OCI-LY7 (cell line): ENCODE measurements at regions not wholly inside any gene's neighbourhood (a gene's known extent, or its start where the extent isn't known, plus 50 kb on each side); places are given as distances from the start of the nearest gene placed in this dataset.
A peak's percentile ranks its signal among the peaks of the same experiment; 100 is the strongest.

Experiments used
- BruUV-seq: library from RNA; stranded (reverse); fragments of 400-500 nt; replicated peaks from 2 replicates; lab custom pipeline; 2021; lab: Mats Ljungman, UMichigan
- CTCF ChIA-PET: fragments of 300-600 bp; sonication (Branson Sonifier 250); formaldehyde crosslinking; loops from one replicate; lab custom pipeline; 2022; ENCODE audit warnings: antibody characterized with exemption; ENCODE audit not compliant: unreplicated experiment; lab: Charles Lee
- POLR2A ChIA-PET: fragments of 300-600 bp; sonication (Branson Sonifier 250); formaldehyde crosslinking; loops from one replicate; lab custom pipeline; 2022; ENCODE audit warnings: antibody characterized with exemption; lab: Charles Lee
- DNase-seq: peaks from one replicate; pipeline ENCODE4 v3.0.0-alpha.2; 2015; ENCODE audit warnings: low spot score
- H2AFZ ChIP-seq: fragments of 200-600 bp; sonication (generic), shearing (Covaris generic); 2 replicates; pipeline ENCODE4 v1.6.1; 2014; ENCODE audit warnings: mild to moderate bottlenecking, antibody characterized with exemption, low read length, moderate library complexity
- H3K27ac ChIP-seq: fragments of 200-600 bp; sonication (generic); 2 replicates; pipeline ENCODE4 v1.5.1; 2014; ENCODE audit warnings: mixed run types, low read depth, mild to moderate bottlenecking, moderate library complexity, low read length, inconsistent platforms; ENCODE audit not compliant: poor library complexity, severe bottlenecking
- H3K36me3 ChIP-seq: fragments of 200-600 bp; sonication (generic); 2 replicates; pipeline ENCODE4 v1.6.1; 2014; ENCODE audit warnings: mild to moderate bottlenecking, antibody characterized with exemption, low read length, moderate library complexity, mixed read lengths; ENCODE audit not compliant: insufficient read depth
- H3K4me1 ChIP-seq: fragments of 200-600 bp; sonication (generic); 2 replicates; pipeline ENCODE4 v1.5.1; 2014; ENCODE audit warnings: mild to moderate bottlenecking, low read length; ENCODE audit not compliant: insufficient read depth, poor library complexity, severe bottlenecking
- H3K4me2 ChIP-seq: fragments of 200-600 bp; sonication (generic); 2 replicates; pipeline ENCODE4 v1.6.1; 2014; ENCODE audit warnings: mild to moderate bottlenecking, low read length
- H3K4me3 ChIP-seq: fragments of 200-600 bp; sonication (generic); 2 replicates; pipeline ENCODE4 v1.5.1; 2014; ENCODE audit warnings: mild to moderate bottlenecking, low read depth, low read length; ENCODE audit not compliant: poor library complexity, severe bottlenecking
- H3K79me2 ChIP-seq: fragments of 200-600 bp; sonication (generic); 2 replicates; pipeline ENCODE4 v1.6.1; 2016; ENCODE audit warnings: low read depth, mild to moderate bottlenecking, low read length, moderate library complexity, mixed read lengths; ENCODE audit not compliant: insufficient read depth
- H3K9me2 ChIP-seq: fragments of 200-600 bp; sonication (generic); 2 replicates; pipeline ENCODE4 v1.6.1; 2016; ENCODE audit warnings: mild to moderate bottlenecking, low read length, mixed read lengths; ENCODE audit not compliant: insufficient read depth
- H3K9me3 ChIP-seq: fragments of 200-600 bp; sonication (generic); 2 replicates; pipeline ENCODE4 v1.6.1; 2014; ENCODE audit warnings: mild to moderate bottlenecking, mixed run types, low read length, mixed read lengths
- H4K20me1 ChIP-seq: fragments of 200-600 bp; sonication (generic); 2 replicates; pipeline ENCODE4 v1.6.1; 2014; ENCODE audit warnings: mild to moderate bottlenecking, antibody characterized with exemption, low read length, moderate library complexity, mixed read lengths; ENCODE audit not compliant: insufficient read depth
- CTCF ChIP-seq: fragments of 200-600 bp; sonication (generic); conservative IDR thresholded peaks from 2 replicates; pipeline ENCODE4 v1.5.1; 2014; ENCODE audit warnings: mild to moderate bottlenecking, antibody characterized with exemption, low read length, moderate library complexity, mixed read lengths
- EZH2phosphoT487 ChIP-seq: fragments of 200-600 bp; sonication (generic); IDR thresholded peaks from 2 replicates; pipeline ENCODE4 v1.6.1; 2018; ENCODE audit warnings: low read depth, borderline replicate concordance, mild to moderate bottlenecking, mixed run types, antibody characterized with exemption, low read length, moderate library complexity, mixed read lengths
- intact Hi-C: fragments of 100-400 bp; cut with micrococcal nuclease; formaldehyde crosslinking; loops from one replicate; pipeline ENCODE4 v1.10.0; 2022; ENCODE audit not compliant: unreplicated experiment

GRCh38 chr1:157364612-157365011 lies 187.7 kb downstream of the FCRL5 start:
- TF ChIP-seq EZH2phosphoT487 (no peak), CTCF (no peak)
- no peaks in the 10 kb centered on the region for H3K36me3 ChIP-seq
- H3K4me1 ChIP-seq: no peaks in the 10 kb centered on the region
- no peak overlapping the region for H2AFZ ChIP-seq
- no peak overlapping the region for H3K4me2 ChIP-seq
- ChIA-PET CTCF (no interaction called here), POLR2A (no interaction called here)
- no peaks in the 10 kb centered on the region for H3K9me3 ChIP-seq
- no peaks in the 10 kb centered on the region for H4K20me1 ChIP-seq
- no peaks in the 10 kb centered on the region for H3K79me2 ChIP-seq
- intact Hi-C loops: loop anchor here (10.0 kb wide), 1 partner anchor 170 kb away; no protein-coding TSS in a partner anchor
- no peak overlapping the region for H3K4me3 ChIP-seq
- no peak overlapping the region for H3K27ac ChIP-seq
- BruUV-seq: no TSS peak
- no peak for DNase-seq
- H3K9me2 ChIP-seq: no peaks in the 10 kb centered on the region

DNA sequence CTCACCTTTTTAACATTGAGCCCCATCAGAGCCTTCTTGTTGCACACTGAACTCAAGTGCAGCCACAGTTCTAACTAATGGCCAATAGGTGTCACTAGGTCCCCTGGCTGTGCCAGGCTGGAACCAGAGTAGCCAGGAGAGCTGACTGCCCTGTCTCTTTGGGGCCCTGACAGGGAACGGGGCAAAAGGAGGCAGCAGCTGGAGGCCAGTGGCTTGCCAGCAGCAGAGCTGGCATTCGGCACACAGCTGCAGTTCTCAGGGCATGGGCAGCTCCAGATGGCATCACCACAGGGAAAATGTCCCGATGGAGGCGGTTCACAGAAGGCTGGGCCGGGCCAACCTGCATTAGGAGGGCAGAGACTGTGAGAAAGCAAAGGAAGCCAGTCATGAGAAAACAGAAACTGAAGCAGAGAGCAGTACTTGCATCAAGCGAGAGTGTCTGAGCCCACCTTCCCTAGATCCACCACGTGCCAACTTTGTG lies 188.6 kb downstream of the FCRL5 start:
- no peaks in the 10 kb centered on the region for H3K9me3 ChIP-seq
- H3K36me3 ChIP-seq: no peaks in the 10 kb centered on the region
- H4K20me1 ChIP-seq: no peaks in the 10 kb centered on the region
- no peak overlapping the region for H3K27ac ChIP-seq
- intact Hi-C loops: loop anchor here (10.0 kb wide), 1 partner anchor 169 kb away; no protein-coding TSS in a partner anchor
- no peak overlapping the region for H2AFZ ChIP-seq
- TF ChIP-seq CTCF: peak; percentile 78
- TF ChIP-seq EZH2phosphoT487: no peak
- no peak overlapping the region for H3K4me2 ChIP-seq
- CTCF ChIA-PET: no interaction called here
- POLR2A ChIA-PET: no interaction called here
- no TSS peak for BruUV-seq
- DNase-seq: peak; percentile 54
- no peaks in the 10 kb centered on the region for H3K79me2 ChIP-seq
- H3K9me2 ChIP-seq: no peaks in the 10 kb centered on the region
- H3K4me1 ChIP-seq: no peaks in the 10 kb centered on the region
- no peak overlapping the region for H3K4me3 ChIP-seq

DNA sequence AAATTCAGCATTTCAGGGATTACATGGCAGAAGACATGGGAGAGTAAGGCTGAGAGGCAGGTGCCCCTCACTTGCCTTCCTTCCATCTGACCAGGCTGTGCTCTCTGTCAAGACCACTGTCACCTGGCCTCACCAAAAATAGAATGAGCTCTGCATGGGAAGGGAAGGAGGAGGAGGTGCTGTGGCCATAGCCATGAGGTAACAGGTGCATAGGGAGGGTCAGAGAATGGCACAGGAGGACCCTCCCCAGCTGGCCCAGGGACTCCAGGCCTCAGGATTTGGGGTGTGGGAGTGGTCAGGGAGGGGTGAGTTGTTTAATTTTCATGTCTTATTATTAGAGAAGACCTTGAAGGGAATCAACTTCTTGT lies 192.3 kb downstream of the FCRL5 start:
- H3K79me2 ChIP-seq: no peaks in the 10 kb centered on the region
- CTCF ChIA-PET: no interaction called here
- H3K4me2 ChIP-seq: no peak overlapping the region
- H3K4me3 ChIP-seq: no peak overlapping the region
- POLR2A ChIA-PET: no interaction called here
- no peak for DNase-seq
- H2AFZ ChIP-seq: no peak overlapping the region
- TF ChIP-seq CTCF (no peak), EZH2phosphoT487 (no peak)
- no peaks in the 10 kb centered on the region for H4K20me1 ChIP-seq
- intact Hi-C loops: loop anchor here (10.0 kb wide), 1 partner anchor 165 kb away; no protein-coding TSS in a partner anchor
- no peak overlapping the region for H3K27ac ChIP-seq
- no peaks in the 10 kb centered on the region for H3K9me2 ChIP-seq
- H3K4me1 ChIP-seq: no peaks in the 10 kb centered on the region
- H3K9me3 ChIP-seq: no peaks in the 10 kb centered on the region
- BruUV-seq: no TSS peak
- no peaks in the 10 kb centered on the region for H3K36me3 ChIP-seq
